ENCODE measurements at regions not wholly inside any gene's neighbourhood (a gene's known extent, or its start where the extent isn't known, plus 50 kb on each side); places are given as distances from the start of the nearest gene placed in this dataset.

DNA sequence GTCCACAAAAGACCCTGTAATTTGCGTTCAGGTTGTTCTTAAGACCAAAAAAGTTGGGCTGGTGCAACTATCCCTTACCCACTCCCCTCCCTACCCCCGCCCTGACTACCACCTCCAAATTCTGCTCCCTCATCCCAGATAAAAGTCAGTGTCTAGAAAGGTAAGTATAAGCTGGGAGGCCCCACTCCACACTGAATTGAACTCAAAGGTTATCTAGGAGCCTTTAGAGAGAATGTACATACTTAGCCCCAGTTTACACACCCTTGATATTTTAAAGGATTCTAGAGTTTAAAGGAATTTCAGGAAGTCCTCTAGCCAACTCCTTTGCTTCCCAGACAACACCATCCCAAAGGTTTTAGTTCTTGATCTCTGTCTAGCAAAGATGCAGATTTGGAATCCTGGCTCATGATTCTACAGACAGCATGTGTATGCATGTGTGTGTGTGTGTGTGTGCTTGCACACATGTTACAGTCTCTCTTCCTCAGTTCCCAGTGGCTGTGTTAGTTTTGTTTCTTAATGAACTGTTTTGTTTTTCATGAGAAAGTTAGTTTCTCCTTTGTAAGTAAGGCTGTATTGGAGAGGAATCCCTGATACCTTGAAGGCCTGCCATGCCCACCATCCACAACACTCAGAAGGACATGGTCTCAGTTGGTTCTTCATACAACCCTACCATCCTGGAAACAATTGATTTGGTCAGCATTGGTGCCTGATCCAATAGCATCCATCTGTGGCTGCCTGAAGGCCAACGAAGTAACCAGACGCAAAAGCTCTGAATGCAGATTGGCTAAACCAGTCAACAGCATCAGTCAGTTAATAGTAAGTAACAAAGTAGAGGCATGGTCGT, 281.3 kb downstream of the SOX9 start:
- H3K9me3 ChIP-seq: no peaks in the 10 kb centered on the region
- ATAC-seq (no peak), DNase-seq (no peak)
- intact Hi-C loops (cut with DNase I): no loop called here
- H3K36me3 ChIP-seq: no peaks in the 10 kb centered on the region
- no peak overlapping the region for H3K27ac ChIP-seq
- H3K27me3 ChIP-seq: no peaks in the 10 kb centered on the region
- H3K4me1 ChIP-seq: no peaks in the 10 kb centered on the region
- TF ChIP-seq, protein P1, sequence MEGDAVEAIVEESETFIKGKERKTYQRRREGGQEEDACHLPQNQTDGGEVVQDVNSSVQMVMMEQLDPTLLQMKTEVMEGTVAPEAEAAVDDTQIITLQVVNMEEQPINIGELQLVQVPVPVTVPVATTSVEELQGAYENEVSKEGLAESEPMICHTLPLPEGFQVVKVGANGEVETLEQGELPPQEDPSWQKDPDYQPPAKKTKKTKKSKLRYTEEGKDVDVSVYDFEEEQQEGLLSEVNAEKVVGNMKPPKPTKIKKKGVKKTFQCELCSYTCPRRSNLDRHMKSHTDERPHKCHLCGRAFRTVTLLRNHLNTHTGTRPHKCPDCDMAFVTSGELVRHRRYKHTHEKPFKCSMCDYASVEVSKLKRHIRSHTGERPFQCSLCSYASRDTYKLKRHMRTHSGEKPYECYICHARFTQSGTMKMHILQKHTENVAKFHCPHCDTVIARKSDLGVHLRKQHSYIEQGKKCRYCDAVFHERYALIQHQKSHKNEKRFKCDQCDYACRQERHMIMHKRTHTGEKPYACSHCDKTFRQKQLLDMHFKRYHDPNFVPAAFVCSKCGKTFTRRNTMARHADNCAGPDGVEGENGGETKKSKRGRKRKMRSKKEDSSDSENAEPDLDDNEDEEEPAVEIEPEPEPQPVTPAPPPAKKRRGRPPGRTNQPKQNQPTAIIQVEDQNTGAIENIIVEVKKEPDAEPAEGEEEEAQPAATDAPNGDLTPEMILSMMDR (IDR thresholded peaks at IDR 0.05): no peak
- H3K4me3 ChIP-seq: no peak overlapping the region

DNA sequence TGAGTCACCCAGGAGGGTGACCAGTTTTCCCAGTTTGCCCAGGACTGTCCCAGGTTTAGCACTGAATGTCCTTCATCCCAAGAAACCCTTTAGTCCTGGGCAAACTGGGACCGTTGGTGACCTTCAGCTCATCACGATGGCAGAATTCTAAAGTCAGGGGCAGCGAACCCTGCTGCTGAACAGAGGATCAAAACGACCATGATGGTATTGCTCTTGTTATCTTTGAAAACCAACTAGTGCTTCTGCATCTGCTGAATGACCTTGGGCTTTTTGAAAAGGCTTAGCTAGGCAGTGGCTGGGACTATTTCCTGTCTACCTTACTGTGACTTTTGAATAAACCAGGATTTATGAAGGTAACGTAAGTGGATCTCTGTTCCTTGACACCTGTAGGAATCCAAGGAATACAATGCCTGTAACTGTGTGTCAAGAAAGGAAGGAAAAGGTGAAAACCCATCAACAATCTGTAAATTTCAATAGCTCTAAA, 281.9 kb downstream of the SOX9 start:
- intact Hi-C loops (cut with DNase I): no loop called here
- Histone ChIP-seq H3K27me3 (no peaks in the 10 kb centered on the region), H3K4me1 (peaks cover 5% of the 10 kb centered on the region), H3K27ac (no peak overlapping the region), H3K9me3 (no peaks in the 10 kb centered on the region), H3K36me3 (no peaks in the 10 kb centered on the region), H3K4me3 (no peak overlapping the region)
- ATAC-seq (no peak), DNase-seq (no peak)
- TF ChIP-seq, protein P1 (IDR thresholded peaks at IDR 0.05): no peak

DNA sequence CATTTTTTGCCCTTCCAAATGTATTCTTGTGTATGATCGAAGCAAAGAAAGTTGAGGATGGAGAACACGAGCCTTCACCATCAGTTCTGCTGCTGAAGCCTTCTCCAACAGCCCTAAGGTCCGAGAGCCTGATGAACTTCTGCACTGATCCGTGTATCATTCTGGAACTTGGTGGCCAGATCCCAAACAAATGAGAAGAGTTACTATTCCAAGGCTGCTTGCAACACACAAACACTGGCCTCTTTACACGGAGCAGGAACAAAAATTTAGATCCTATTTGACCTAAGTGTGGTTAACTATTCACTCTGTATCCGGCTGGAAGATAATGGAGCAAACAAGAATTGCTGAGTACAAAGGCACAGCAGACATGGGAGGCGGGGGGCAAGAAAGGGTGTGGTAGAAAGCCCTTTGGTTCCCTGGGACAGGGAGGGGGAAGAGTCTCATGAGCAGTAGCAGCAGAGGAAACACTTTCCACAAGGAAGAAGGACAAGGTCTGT, 282.9 kb downstream of the SOX9 start:
- H3K4me1 ChIP-seq: peaks cover 5% of the 10 kb centered on the region
- H3K27me3 ChIP-seq: no peaks in the 10 kb centered on the region
- TF ChIP-seq, protein P1 (IDR thresholded peaks at IDR 0.05): no peak
- no peak for ATAC-seq
- intact Hi-C loops (cut with DNase I): no loop called here
- no peaks in the 10 kb centered on the region for H3K9me3 ChIP-seq
- DNase-seq: no peak
- H3K36me3 ChIP-seq: no peaks in the 10 kb centered on the region
- H3K27ac ChIP-seq: no peak overlapping the region
- H3K4me3 ChIP-seq: no peak overlapping the region

DNA sequence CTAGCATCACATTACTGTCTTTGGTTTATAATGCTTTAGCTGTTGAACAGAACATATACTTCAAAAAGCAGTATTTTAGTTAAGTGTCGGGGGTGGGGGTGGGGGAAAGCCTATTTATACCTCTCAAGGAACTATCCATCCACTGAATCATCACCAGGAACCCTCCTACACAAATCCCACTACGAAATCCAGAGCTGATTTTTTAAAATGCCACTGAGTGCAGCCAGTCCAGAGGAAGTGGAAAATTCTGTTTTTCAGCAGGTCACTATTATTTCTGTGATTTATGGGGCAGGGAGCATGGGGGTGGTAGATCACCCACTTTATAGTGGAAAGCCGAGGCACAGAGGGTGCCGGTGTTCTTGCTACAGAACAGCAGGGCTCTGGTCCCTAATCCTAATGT, 284.1 kb downstream of the SOX9 start:
- H3K9me3 ChIP-seq: no peaks in the 10 kb centered on the region
- H3K27ac ChIP-seq: no peak overlapping the region
- H3K4me3 ChIP-seq: no peak overlapping the region
- no peaks in the 10 kb centered on the region for H3K36me3 ChIP-seq
- H3K4me1 ChIP-seq: peaks cover 5% of the 10 kb centered on the region
- no peaks in the 10 kb centered on the region for H3K27me3 ChIP-seq
- ATAC-seq (no peak), DNase-seq (no peak)
- intact Hi-C loops (cut with DNase I): no loop called here
- TF ChIP-seq, protein P1 (IDR thresholded peaks at IDR 0.05): no peak

DNA sequence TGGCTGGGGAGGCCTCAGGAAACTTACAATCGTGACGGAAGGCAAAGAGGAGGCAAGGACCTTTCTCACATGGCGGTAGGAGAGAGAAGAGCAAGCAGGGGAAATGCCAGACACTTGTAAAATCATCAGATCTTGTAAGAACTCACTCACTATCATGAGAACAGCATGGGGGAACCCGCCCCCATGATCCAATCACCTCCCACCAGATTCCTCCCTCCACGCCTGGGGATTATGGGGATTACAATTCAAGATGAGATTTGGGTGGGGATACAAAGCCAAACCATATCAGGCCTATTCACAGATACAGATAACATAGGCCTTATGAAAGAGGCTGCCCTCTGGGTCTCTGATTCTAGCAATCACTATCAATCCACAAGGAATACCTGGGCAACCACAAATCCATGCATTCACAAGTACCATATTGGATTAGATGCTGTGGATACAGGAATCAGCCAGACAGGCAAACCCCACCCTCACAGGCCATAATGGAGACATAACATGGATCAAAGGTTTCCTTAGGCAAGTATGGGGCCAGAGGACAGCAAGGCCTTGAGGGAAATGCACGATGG, 284.9 kb downstream of the SOX9 start:
- no peak overlapping the region for H3K27ac ChIP-seq
- H3K9me3 ChIP-seq: no peaks in the 10 kb centered on the region
- no peak for ATAC-seq
- intact Hi-C loops (cut with DNase I): no loop called here
- H3K4me3 ChIP-seq: no peak overlapping the region
- no peaks in the 10 kb centered on the region for H3K36me3 ChIP-seq
- H3K27me3 ChIP-seq: no peaks in the 10 kb centered on the region
- TF ChIP-seq, protein P1 (IDR thresholded peaks at IDR 0.05): no peak
- no peak for DNase-seq
- H3K4me1 ChIP-seq: peaks cover 5% of the 10 kb centered on the region
